ENCODE measurements at regions not wholly inside any gene's neighbourhood (a gene's known extent, or its start where the extent isn't known, plus 50 kb on each side); places are given as distances from the start of the nearest gene placed in this dataset.

DNA sequence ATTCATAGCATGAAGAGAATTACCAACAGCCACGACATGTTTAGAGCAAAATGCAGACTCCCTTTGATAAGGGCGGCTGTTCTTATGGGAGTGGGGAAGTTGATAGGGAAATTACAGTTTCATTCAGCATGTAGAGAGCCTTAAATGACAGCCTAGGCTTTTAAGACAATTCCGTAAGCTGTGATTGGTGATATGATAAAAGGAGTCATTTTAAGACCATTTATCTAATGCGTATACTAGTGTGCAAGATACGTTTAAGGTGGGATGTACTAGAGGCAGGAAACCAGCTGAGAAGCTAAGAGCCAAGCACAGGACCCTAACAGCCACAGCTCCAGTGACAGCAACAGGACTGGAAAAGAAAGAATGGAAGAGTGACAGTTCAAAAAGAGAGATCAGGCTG lies 102.2 kb upstream of the ZFP42 start:
- H3K4me1 ChIP-seq (ENCODE audit: insufficient read depth, poor library complexity, severe bottlenecking), result no peaks in the 10 kb centered on the region
- TF ChIP-seq, protein P1, sequence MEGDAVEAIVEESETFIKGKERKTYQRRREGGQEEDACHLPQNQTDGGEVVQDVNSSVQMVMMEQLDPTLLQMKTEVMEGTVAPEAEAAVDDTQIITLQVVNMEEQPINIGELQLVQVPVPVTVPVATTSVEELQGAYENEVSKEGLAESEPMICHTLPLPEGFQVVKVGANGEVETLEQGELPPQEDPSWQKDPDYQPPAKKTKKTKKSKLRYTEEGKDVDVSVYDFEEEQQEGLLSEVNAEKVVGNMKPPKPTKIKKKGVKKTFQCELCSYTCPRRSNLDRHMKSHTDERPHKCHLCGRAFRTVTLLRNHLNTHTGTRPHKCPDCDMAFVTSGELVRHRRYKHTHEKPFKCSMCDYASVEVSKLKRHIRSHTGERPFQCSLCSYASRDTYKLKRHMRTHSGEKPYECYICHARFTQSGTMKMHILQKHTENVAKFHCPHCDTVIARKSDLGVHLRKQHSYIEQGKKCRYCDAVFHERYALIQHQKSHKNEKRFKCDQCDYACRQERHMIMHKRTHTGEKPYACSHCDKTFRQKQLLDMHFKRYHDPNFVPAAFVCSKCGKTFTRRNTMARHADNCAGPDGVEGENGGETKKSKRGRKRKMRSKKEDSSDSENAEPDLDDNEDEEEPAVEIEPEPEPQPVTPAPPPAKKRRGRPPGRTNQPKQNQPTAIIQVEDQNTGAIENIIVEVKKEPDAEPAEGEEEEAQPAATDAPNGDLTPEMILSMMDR (IDR thresholded peaks at IDR 0.05; ENCODE audit: poor library complexity, severe bottlenecking), result no peak
- DNase-seq (ENCODE audit: low spot score) (no peak), ATAC-seq (ENCODE audit: low read depth) (no peak)
- no peak overlapping the region for H3K4me3 ChIP-seq (ENCODE audit: severe bottlenecking)
- H3K36me3 ChIP-seq (ENCODE audit: low read depth), result no peaks in the 10 kb centered on the region
- no peaks in the 10 kb centered on the region for H3K9me3 ChIP-seq (ENCODE audit: severe bottlenecking)
- H3K27ac ChIP-seq (ENCODE audit: poor library complexity, severe bottlenecking), result no peak overlapping the region
- no peaks in the 10 kb centered on the region for H3K27me3 ChIP-seq (ENCODE audit: insufficient read depth, poor library complexity, severe bottlenecking)

DNA sequence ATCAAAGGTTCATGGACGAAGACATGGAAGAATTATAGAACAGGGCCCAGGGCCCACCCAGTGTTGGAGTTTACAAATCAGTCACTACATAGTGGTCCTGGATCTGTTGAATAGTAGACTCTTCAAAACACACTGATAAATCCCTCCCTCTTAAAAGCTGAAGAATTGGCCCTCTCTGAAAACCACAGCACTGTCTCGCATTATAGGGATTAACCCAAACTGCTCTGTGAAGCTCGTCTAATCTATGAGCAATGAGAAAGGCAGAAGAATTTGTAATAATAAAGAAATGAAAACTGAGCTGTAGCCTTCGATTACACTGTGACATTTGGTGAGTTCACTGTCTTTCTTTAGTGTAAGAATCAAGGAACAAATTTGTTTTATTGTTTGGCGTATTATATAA lies 92.5 kb upstream of the ZFP42 start:
- Histone ChIP-seq H3K27ac (ENCODE audit: poor library complexity, severe bottlenecking) (no peak overlapping the region), H3K4me1 (ENCODE audit: insufficient read depth, poor library complexity, severe bottlenecking) (peaks cover 4% of the 10 kb centered on the region)

DNA sequence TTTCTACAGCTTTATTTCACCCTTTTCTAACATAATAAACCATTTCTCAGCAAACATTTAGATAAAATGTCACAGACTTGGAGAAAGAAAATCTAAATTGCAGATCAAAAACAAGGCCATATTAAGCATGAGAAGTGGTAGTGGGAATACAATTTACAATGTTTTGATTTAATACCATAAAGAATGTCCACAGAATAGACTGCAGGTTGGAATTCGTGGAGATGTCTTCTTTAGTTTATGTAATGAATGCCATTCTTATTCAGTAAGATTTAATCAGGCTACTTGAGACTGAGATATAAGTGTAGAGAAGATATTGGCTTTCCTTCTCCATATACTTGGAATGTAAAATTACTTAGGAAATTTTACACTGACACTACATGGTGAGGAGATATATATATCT lies 91.9 kb upstream of the ZFP42 start:
- H3K9me3 ChIP-seq (ENCODE audit: severe bottlenecking), result no peaks in the 10 kb centered on the region
- no peak for ATAC-seq (ENCODE audit: low read depth)

More for the DNA sequence above, 92.5 kb upstream of the ZFP42 start:
- TF ChIP-seq, protein P1 (IDR thresholded peaks at IDR 0.05; ENCODE audit: poor library complexity, severe bottlenecking), result no peak
- DNase-seq (ENCODE audit: low spot score) (no peak), ATAC-seq (ENCODE audit: low read depth) (no peak)
- no peak overlapping the region for H3K4me3 ChIP-seq (ENCODE audit: severe bottlenecking)
- H3K9me3 ChIP-seq (ENCODE audit: severe bottlenecking), result no peaks in the 10 kb centered on the region
- H3K27me3 ChIP-seq (ENCODE audit: insufficient read depth, poor library complexity, severe bottlenecking), result no peaks in the 10 kb centered on the region
- no peaks in the 10 kb centered on the region for H3K36me3 ChIP-seq (ENCODE audit: low read depth)

DNA sequence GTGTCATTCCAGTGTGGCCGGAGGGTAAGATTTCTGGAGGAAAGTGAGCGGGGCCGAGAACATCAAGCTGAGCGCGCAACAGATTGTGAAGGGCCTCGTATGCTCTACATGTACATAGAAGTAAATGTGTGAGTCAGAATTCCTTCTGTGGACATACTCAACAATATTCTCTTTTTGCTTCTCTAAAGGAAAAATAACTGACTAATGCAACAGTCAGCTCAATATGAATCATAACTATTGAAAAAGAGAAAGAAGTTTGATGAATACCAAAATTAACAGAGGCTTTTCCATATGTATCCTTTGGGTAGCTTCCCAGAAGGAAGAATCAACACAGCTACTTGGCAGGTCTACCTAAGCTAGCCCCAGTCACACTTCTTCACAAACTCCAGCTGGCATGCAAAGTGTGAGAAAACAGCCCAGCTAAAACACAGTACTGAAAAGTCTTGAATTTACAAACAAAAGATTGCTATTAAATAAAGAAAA lies 87.5 kb upstream of the ZFP42 start:
- Histone ChIP-seq H3K4me1 (ENCODE audit: insufficient read depth, poor library complexity, severe bottlenecking) (peaks cover 9% of the 10 kb centered on the region), H3K27me3 (ENCODE audit: insufficient read depth, poor library complexity, severe bottlenecking) (no peaks in the 10 kb centered on the region), H3K9me3 (ENCODE audit: severe bottlenecking) (no peaks in the 10 kb centered on the region), H3K36me3 (ENCODE audit: low read depth) (no peaks in the 10 kb centered on the region), H3K4me3 (ENCODE audit: severe bottlenecking) (no peak overlapping the region), H3K27ac (ENCODE audit: poor library complexity, severe bottlenecking) (peak overlapping the region; percentile 38)
- TF ChIP-seq, protein P1 (IDR thresholded peaks at IDR 0.05; ENCODE audit: poor library complexity, severe bottlenecking), result no peak
- ATAC-seq (ENCODE audit: low read depth), result peak; percentile 99
- no peak for DNase-seq (ENCODE audit: low spot score)

More for the DNA sequence above, 91.9 kb upstream of the ZFP42 start:
- Histone ChIP-seq H3K27ac (ENCODE audit: poor library complexity, severe bottlenecking) (no peak overlapping the region), H3K27me3 (ENCODE audit: insufficient read depth, poor library complexity, severe bottlenecking) (no peaks in the 10 kb centered on the region), H3K4me1 (ENCODE audit: insufficient read depth, poor library complexity, severe bottlenecking) (peaks cover 9% of the 10 kb centered on the region), H3K36me3 (ENCODE audit: low read depth) (no peaks in the 10 kb centered on the region), H3K4me3 (ENCODE audit: severe bottlenecking) (no peak overlapping the region)
- DNase-seq (ENCODE audit: low spot score), result no peak
- TF ChIP-seq, protein P1 (IDR thresholded peaks at IDR 0.05; ENCODE audit: poor library complexity, severe bottlenecking), result no peak

DNA sequence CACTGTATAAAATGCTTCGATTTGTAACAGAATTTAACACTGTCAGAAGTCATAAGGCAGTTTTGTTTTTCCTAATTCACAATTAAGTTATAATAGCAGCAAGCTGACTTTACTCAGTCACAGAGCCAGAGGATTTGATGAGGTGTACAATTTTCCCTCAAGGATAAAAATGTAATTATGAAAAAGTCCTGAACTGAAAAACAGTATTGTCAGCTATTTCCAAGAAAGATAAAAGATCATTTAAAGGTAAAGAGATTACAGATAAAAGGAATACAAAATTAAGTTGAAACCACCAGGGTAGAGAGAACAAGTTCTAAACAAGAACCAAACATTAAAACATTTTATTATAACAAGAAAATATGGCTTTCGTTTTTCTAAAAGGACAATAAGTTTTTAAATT lies 86.8 kb upstream of the ZFP42 start:
- TF ChIP-seq, protein P1 (IDR thresholded peaks at IDR 0.05; ENCODE audit: poor library complexity, severe bottlenecking), result no peak
- Histone ChIP-seq H3K4me3 (ENCODE audit: severe bottlenecking) (no peak overlapping the region), H3K36me3 (ENCODE audit: low read depth) (no peaks in the 10 kb centered on the region), H3K27ac (ENCODE audit: poor library complexity, severe bottlenecking) (peak overlapping the region; percentile 38), H3K4me1 (ENCODE audit: insufficient read depth, poor library complexity, severe bottlenecking) (peaks cover 9% of the 10 kb centered on the region), H3K9me3 (ENCODE audit: severe bottlenecking) (no peaks in the 10 kb centered on the region), H3K27me3 (ENCODE audit: insufficient read depth, poor library complexity, severe bottlenecking) (no peaks in the 10 kb centered on the region)
- ATAC-seq (ENCODE audit: low read depth) (no peak), DNase-seq (ENCODE audit: low spot score) (no peak)

Measured in RWPE2 (cell line).